Peyer's patch (tissue), 4 donors: ENCODE measurements at regions not wholly inside any gene's neighbourhood (a gene's known extent, or its start where the extent isn't known, plus 50 kb on each side); places are given as distances from the start of the nearest gene placed in this dataset.

Experiments used
- DNase-seq, 3 donors: peaks; one replicate each; pipeline ENCODE4 v3.0.0-alpha.2; 2017 to 2019
- H3K27ac ChIP-seq, 4 donors: fragments of 200-600 bp; sonication (generic); one replicate each; pipeline ENCODE4 v1.5.1; 2016 to 2019
- H3K27me3 ChIP-seq, 2 donors: fragments of 200-600 bp; sonication (generic); one replicate each; pipeline ENCODE4 v1.5.1; 2019
- H3K36me3 ChIP-seq, 3 donors: fragments of 200-600 bp; sonication (generic); one replicate each; pipeline ENCODE4 v1.5.1; 2016 to 2019
- H3K4me1 ChIP-seq, 4 donors: fragments of 200-600 bp; sonication (generic); one replicate each; pipeline ENCODE4 v1.5.1; 2016 to 2019
- H3K4me3 ChIP-seq, 4 donors: fragments of 200-600 bp; sonication (generic); 1 replicate in 3 of 4; 2 replicates in 1 of 4; pipeline ENCODE4 v1.5.1; 2016 to 2019; ENCODE audit warnings: mild to moderate bottlenecking in 1 of 4
- H3K9me3 ChIP-seq, 4 donors: fragments of 200-600 bp; sonication (generic); one replicate each; pipeline ENCODE4 v1.5.1; 2016 to 2019; ENCODE audit warnings: mild to moderate bottlenecking in 1 of 4
- POLR2A ChIP-seq, 2 donors: fragments of 450-650 bp; IDR thresholded peaks; one replicate each; pipeline ENCODE4 v1.5.1; 2017; ENCODE audit warnings: antibody characterized with exemption in 2 of 2, mild to moderate bottlenecking in 2 of 2, moderate library complexity in 2 of 2
- TF ChIP-seq, protein P1 (sequence below), 6 experiments: fragments of 450-650 bp in 4 of 6; fragments of 200-600 bp in 2 of 6; sonication (generic) in 1 of 6; IDR thresholded peaks; one replicate each; pipeline ENCODE4 v1.5.1; 2017 to 2019; ENCODE audit warnings: antibody characterized with exemption in 6 of 6, mild to moderate bottlenecking in 3 of 6, moderate library complexity in 1 of 6

DNA sequence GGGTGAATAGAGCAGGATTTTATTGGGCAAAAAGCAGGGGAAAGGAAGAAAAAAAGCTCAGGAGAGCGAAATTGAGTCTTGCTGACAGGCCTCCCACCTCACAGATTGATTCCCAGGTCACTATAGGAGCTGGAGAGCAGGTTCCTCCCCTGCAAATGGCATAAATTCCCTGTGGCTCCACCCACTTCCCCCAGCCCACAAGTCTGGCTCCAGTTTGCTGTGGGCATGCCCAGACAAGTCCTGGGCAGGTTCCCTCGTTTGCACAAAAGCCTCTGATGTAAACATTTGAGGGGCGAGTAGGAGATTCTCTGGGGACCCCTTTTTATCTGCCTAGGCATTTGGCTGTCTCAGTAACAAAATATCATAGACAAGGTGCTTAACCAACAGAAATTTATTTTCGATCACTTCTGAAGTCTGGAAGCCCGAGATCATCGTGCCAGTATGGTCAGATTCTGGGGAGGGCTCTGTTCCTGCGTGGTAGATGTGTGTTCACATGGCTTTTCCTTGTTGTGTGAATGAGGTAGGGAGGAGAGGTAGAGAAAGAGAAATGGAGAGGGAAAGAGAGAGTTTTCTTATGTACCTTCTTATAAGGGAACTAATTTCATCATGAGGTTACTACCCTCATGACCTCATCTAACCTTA lies 614.5 kb downstream of the MAT2B start:
- Histone ChIP-seq H3K27me3 (no peaks in the 10 kb centered on the region), H3K36me3 (no peaks in the 10 kb centered on the region), H3K4me1 (no peaks in the 10 kb centered on the region), H3K27ac (no peak overlapping the region), H3K4me3 (no peak overlapping the region), H3K9me3 (no peaks in the 10 kb centered on the region)
- no peak for DNase-seq
- TF ChIP-seq, protein P1, sequence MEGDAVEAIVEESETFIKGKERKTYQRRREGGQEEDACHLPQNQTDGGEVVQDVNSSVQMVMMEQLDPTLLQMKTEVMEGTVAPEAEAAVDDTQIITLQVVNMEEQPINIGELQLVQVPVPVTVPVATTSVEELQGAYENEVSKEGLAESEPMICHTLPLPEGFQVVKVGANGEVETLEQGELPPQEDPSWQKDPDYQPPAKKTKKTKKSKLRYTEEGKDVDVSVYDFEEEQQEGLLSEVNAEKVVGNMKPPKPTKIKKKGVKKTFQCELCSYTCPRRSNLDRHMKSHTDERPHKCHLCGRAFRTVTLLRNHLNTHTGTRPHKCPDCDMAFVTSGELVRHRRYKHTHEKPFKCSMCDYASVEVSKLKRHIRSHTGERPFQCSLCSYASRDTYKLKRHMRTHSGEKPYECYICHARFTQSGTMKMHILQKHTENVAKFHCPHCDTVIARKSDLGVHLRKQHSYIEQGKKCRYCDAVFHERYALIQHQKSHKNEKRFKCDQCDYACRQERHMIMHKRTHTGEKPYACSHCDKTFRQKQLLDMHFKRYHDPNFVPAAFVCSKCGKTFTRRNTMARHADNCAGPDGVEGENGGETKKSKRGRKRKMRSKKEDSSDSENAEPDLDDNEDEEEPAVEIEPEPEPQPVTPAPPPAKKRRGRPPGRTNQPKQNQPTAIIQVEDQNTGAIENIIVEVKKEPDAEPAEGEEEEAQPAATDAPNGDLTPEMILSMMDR (IDR thresholded peaks at IDR 0.05), result no peak
- no peak for TF ChIP-seq POLR2A (IDR thresholded peaks at IDR 0.05)

DNA sequence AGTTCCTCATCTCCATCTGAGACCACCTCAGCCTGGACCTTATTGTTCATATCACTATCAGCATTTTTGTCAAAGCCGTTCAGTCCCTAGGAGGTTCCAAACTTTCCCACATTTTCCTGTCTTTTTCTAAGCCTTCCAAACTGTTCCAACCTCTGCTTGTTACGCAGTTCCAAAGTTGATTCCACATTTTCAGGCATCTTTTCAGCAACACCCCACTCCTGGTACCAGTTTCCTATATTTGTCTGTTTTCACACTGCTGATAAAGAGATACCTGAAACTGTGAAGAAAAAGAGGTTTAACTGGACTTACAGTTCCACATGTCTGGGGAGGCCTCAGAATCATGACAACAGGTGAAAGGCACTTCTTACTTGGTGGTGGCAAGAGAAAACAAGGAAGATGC lies 622.1 kb downstream of the MAT2B start:
- H3K4me1 ChIP-seq, result no peaks in the 10 kb centered on the region
- no peaks in the 10 kb centered on the region for H3K36me3 ChIP-seq
- peaks cover 0 to 8% (median 2%) of the 10 kb centered on the region in 4 donors for H3K9me3 ChIP-seq
- H3K4me3 ChIP-seq, result no peak overlapping the region
- no peak for TF ChIP-seq POLR2A (IDR thresholded peaks at IDR 0.05)
- TF ChIP-seq, protein P1 (IDR thresholded peaks at IDR 0.05), result no peak
- DNase-seq, result no peak
- no peak overlapping the region for H3K27ac ChIP-seq
- H3K27me3 ChIP-seq, result no peaks in the 10 kb centered on the region

DNA sequence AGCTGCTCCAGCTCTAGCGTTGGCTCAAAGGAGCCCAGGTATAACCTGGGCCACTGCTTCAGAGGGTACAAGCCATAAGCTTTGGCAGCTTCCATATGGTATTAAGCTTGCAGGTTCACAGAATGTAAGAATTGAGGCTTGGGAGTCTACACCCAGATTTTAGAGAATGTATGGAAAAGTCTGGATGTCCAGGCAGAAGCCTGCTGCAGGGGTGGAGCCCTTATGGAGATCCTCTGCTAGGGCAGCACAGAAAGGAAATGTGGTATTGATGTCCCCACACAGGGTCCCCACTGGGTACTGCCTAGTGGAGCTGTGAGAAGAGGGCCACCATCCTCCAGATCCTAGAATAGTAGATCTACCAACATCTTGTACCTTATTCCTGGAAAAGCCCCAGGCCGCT lies 626.9 kb downstream of the MAT2B start:
- DNase-seq, result no peak
- no peaks in the 10 kb centered on the region for H3K27me3 ChIP-seq
- H3K27ac ChIP-seq, result no peak overlapping the region
- H3K4me1 ChIP-seq, result no peaks in the 10 kb centered on the region
- no peak overlapping the region for H3K4me3 ChIP-seq
- H3K9me3 ChIP-seq, result peaks cover 0 to 4% (median 2%) of the 10 kb centered on the region in 4 donors
- H3K36me3 ChIP-seq, result no peaks in the 10 kb centered on the region
- TF ChIP-seq POLR2A (IDR thresholded peaks at IDR 0.05), result no peak
- TF ChIP-seq, protein P1 (IDR thresholded peaks at IDR 0.05), result no peak

DNA sequence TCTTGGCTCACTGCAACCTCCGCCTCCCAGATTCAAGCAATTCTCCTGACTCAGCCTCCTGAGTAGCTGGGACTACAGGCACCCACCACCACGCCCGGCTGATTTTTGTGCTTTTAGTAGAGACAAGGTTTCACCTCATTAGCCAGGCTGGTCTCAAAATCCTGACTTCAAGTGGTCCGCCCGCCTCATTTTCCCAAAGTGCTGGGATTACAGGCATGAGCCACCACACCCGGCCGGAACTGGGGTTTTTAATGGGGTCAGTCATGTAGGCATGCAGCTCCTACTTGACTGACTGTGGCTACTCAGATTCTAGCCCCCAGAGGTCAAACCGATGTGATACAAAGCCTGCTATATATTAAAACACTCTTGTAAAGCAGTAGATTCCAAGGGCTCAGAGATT lies 631.7 kb downstream of the MAT2B start:
- DNase-seq, result no peak

DNA sequence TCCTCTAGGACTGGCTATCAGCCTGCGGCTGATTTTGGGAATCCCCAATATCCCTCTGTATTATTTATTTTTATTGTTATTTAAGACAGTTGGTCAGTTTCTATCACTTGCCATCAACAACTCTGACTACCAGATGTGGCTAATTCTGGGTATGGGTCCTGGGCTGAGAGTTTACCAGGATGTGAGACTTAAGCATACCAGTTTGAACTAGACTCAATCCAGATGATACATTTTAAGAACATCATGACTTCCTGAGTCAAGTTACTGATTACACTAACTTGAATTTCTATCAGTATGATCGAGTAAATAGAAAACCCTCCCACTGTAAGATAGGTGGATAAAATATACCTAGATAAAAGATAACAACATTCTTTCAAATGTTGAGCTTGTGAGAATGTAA lies 634.0 kb downstream of the MAT2B start:
- TF ChIP-seq, protein P1 (IDR thresholded peaks at IDR 0.05), result no peak
- no peak for TF ChIP-seq POLR2A (IDR thresholded peaks at IDR 0.05)
- no peaks in the 10 kb centered on the region for H3K36me3 ChIP-seq
- H3K9me3 ChIP-seq, result no peaks in the 10 kb centered on the region
- H3K4me1 ChIP-seq, result no peaks in the 10 kb centered on the region
- H3K27ac ChIP-seq, result no peak overlapping the region
- H3K4me3 ChIP-seq, result no peak overlapping the region
- no peaks in the 10 kb centered on the region for H3K27me3 ChIP-seq
- DNase-seq, result no peak

More for the DNA sequence above, 631.7 kb downstream of the MAT2B start:
- Histone ChIP-seq H3K27me3 (no peaks in the 10 kb centered on the region), H3K27ac (no peak overlapping the region), H3K9me3 (peaks cover 0 to 3% (median 1%) of the 10 kb centered on the region in 4 donors), H3K4me3 (no peak overlapping the region), H3K4me1 (no peaks in the 10 kb centered on the region), H3K36me3 (no peaks in the 10 kb centered on the region)
- no peak for TF ChIP-seq POLR2A (IDR thresholded peaks at IDR 0.05)
- TF ChIP-seq, protein P1 (IDR thresholded peaks at IDR 0.05), result no peak

DNA sequence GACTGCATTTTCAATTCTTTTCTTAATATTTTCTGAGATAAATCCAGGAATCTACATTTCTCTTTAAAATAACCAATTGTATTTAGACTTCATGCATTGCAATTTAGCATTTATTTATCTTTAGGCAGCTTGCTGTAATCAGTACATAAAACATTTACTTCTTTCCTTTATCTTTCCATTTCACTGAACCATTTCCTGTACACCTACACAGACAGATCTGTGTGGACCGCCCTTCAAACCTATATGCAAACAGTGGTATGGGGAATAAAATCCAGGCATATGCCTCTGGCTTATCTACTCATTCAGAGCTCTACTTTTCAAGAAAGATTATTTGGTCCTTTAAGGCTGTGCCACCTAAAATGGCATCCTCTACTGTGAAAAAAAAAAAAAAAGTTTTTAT lies 640.0 kb downstream of the MAT2B start:
- H3K4me1 ChIP-seq, result no peaks in the 10 kb centered on the region
- H3K9me3 ChIP-seq, result no peaks in the 10 kb centered on the region
- no peak overlapping the region for H3K27ac ChIP-seq
- TF ChIP-seq, protein P1 (IDR thresholded peaks at IDR 0.05), result no peak
- TF ChIP-seq POLR2A (IDR thresholded peaks at IDR 0.05), result no peak
- no peaks in the 10 kb centered on the region for H3K36me3 ChIP-seq
- no peak for DNase-seq
- no peak overlapping the region for H3K4me3 ChIP-seq
- H3K27me3 ChIP-seq, result no peaks in the 10 kb centered on the region
